Epithelial cell of proximal tubule (primary cell): ENCODE measurements at regions not wholly inside any gene's neighbourhood (a gene's known extent, or its start where the extent isn't known, plus 50 kb on each side); places are given as distances from the start of the nearest gene placed in this dataset.

ENCODE experiments used
- DNase-seq: peaks from one replicate; pipeline ENCODE4 v3.0.0-alpha.2; 2011; ENCODE audit warnings: low read depth
- H3K4me3 ChIP-seq: 2 replicates; pipeline ENCODE4 v1.5.1; 2011; ENCODE audit warnings: low read depth, mild to moderate bottlenecking, low read length
- TF ChIP-seq, protein P1 (sequence below): conservative IDR thresholded peaks from 2 replicates; pipeline ENCODE4 v1.5.1; 2012; ENCODE audit warnings: low read depth, mild to moderate bottlenecking, low read length

DNA sequence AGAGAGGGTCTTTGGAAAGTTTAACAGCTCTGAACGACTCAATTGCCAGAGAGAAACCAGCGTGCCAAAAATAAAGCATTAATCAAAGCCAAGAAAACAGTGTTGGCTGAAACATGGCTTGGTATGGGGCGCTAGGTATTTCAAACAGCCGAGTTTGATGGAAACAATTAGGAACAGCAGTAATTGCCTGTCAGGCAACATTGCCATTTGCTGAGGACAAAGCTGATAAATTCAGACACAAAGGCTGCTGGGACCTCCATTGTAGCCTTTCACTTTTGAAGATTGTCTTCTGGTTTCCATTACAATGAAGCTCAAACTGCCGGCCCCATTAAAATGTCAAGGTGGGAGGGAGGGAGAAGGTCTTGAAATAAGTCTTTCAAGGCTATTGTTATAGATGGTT lies 125.4 kb upstream of the SPDL1 start:
- no peak for DNase-seq
- H3K4me3 ChIP-seq, result no peak overlapping the region
- TF ChIP-seq, protein P1, sequence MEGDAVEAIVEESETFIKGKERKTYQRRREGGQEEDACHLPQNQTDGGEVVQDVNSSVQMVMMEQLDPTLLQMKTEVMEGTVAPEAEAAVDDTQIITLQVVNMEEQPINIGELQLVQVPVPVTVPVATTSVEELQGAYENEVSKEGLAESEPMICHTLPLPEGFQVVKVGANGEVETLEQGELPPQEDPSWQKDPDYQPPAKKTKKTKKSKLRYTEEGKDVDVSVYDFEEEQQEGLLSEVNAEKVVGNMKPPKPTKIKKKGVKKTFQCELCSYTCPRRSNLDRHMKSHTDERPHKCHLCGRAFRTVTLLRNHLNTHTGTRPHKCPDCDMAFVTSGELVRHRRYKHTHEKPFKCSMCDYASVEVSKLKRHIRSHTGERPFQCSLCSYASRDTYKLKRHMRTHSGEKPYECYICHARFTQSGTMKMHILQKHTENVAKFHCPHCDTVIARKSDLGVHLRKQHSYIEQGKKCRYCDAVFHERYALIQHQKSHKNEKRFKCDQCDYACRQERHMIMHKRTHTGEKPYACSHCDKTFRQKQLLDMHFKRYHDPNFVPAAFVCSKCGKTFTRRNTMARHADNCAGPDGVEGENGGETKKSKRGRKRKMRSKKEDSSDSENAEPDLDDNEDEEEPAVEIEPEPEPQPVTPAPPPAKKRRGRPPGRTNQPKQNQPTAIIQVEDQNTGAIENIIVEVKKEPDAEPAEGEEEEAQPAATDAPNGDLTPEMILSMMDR, result no peak

DNA sequence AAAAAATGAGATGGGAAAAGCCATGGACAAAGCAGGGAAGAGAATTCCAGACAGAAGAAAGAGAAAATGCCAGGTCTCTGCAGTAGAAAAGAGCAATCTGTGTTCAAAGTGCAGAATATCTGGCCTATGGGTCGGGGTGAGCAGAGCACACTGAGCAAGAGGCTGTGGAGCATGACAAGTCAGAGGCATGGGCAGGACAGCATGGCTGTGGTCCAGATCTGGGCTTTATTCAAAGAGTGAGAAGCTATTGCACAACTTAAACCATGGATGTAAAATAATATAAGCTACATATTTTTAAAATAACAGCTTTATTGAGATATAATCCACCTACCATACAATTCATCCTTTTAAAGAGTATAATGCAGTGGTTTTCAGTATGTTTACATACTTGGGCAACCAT lies 133.1 kb upstream of the SPDL1 start:
- H3K4me3 ChIP-seq, result no peak overlapping the region
- peak; percentile 30 for DNase-seq
- TF ChIP-seq, protein P1, result no peak

DNA sequence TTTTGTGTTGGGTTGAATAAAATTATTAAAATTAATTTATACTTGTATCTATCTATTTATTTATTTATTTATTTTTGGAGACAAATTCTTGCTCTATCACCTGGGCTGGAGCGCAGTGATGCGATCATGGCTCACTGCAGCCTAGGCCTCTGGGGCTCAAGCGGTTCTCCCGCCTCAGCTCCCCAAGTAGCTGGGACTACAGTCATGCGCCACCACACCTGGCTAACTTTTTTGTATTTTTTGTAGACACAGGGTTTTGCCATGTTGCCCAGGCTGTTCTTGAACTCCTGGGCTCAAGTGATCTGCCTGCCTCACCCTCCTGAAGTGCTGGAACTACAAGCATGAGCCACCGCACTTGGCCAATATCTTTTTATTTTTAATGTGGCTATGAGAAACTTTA lies 134.7 kb upstream of the SPDL1 start:
- DNase-seq, result no peak
- H3K4me3 ChIP-seq, result no peak overlapping the region
- TF ChIP-seq, protein P1, result no peak

DNA sequence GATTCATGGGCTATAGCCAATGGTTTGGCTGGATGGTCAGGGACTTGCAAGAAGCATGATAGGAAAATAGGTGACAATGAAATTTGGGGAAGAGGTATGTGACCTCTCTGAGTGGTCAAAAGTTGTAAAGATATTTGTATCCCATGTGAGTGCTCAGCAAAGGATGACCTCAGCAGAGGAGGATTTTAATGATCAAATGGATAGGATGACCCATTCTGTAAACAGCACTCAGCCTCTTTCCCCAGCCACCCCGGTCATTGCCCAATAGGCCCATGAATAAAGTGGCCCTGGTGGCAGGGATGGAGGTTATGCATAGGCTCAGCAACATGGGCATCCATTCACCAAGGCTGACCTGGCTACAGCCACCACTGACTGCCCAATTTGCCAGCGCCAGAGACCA lies 138.4 kb upstream of the SPDL1 start:
- no peak for DNase-seq
- no peak overlapping the region for H3K4me3 ChIP-seq
- TF ChIP-seq, protein P1, result no peak

DNA sequence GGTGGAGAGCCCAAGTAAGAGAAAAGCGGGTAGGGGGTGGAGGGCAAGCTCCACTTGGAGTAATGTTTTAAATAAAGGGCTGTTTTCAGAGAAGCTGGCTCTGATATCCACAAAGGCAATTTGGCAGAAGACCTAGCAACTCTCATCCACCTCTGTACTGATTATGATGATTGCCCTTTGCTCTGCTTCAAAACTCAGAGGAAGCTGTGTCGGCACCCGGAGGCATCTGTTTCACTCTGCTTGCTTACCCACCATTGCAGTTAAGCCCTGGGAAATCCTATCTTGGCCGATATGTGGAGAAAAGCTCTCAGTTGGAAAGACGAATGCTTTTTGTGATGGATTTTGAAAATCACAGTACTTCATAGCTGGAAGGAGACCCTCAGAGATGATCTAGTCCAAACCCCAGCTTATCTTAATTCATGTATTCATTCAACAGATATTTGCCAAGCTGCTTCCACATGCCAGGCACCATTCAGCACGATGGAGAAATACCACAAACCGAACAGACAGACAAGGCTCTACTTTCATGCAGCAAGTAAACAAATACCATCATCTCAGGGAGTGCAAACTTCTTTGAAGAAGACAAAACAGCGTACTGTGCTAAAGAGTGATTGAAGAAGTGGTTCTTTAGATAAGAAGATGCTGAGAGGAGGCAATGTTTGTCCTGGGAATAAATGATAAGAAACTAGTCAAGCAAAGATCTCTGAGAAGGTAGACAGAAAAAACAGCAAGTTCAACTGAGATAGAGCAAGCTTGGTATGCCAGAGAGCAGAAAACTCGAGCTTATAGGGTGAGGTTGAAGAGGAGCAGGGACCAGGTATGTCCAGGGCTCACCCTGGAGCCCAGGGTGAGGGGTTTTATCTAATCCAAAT lies 140.4 kb upstream of the SPDL1 start:
- no peak overlapping the region for H3K4me3 ChIP-seq
- no peak for DNase-seq
- TF ChIP-seq, protein P1, result no peak

DNA sequence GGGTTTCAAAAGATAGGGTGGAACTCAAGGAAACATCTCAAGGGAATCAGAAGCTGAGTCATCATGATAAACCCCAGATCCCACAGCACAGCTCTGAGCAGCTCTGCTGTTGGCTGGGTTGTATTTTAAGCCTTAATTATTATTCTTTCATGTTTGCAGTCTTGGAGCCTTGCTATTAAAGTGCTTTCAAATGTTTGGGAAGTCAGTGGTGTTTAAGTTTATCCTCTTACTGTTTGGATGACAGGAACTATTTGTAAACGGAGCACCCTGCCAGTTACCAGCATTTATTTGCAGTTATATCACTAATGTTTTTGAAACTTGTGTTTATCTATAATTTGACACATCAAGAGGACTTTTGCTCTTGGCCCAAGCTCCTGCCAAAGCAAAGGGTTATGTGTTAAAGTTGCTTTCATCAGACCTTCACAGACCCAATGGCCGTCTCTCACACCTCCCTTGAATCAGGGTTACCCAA lies 141.1 kb upstream of the SPDL1 start:
- H3K4me3 ChIP-seq, result no peak overlapping the region
- TF ChIP-seq, protein P1, result no peak
- no peak for DNase-seq
